HFFc6 (cell line): ENCODE measurements at regions not wholly inside any gene's neighbourhood (a gene's known extent, or its start where the extent isn't known, plus 50 kb on each side); places are given as distances from the start of the nearest gene placed in this dataset.

Experiments
- DNase-seq: peaks from one replicate; pipeline ENCODE4 v3.0.0-alpha.2; 2018
- H3K27ac Mint-ChIP-seq: 2 replicates; pipeline ENCODE4 v1.8.0; 2020; ENCODE audit warnings: mild to moderate bottlenecking, mixed read lengths
- H3K27me3 Mint-ChIP-seq: 2 replicates; pipeline ENCODE4 v1.8.0; 2021; ENCODE audit warnings: mild to moderate bottlenecking, moderate library complexity, mixed read lengths; ENCODE audit not compliant: insufficient read depth
- H3K36me3 Mint-ChIP-seq: 2 replicates; pipeline ENCODE4 v1.8.0; 2021; ENCODE audit warnings: low read depth, mixed read lengths
- H3K4me1 Mint-ChIP-seq: 2 replicates; pipeline ENCODE4 v1.8.0; 2020; ENCODE audit warnings: low read depth, mixed read lengths
- H3K4me3 Mint-ChIP-seq: 2 replicates; pipeline ENCODE4 v1.8.0; 2020; ENCODE audit warnings: mild to moderate bottlenecking, moderate library complexity, mixed read lengths
- H3K9me3 Mint-ChIP-seq: 2 replicates; pipeline ENCODE4 v1.8.0; 2020; ENCODE audit warnings: mild to moderate bottlenecking, mixed read lengths
- CTCF ChIP-seq: fragments of 200-600 bp; sonication (generic); IDR thresholded peaks from 2 replicates; pipeline ENCODE4 v1.5.0; 2021; ENCODE audit warnings: antibody characterized with exemption, mild to moderate bottlenecking

DNA sequence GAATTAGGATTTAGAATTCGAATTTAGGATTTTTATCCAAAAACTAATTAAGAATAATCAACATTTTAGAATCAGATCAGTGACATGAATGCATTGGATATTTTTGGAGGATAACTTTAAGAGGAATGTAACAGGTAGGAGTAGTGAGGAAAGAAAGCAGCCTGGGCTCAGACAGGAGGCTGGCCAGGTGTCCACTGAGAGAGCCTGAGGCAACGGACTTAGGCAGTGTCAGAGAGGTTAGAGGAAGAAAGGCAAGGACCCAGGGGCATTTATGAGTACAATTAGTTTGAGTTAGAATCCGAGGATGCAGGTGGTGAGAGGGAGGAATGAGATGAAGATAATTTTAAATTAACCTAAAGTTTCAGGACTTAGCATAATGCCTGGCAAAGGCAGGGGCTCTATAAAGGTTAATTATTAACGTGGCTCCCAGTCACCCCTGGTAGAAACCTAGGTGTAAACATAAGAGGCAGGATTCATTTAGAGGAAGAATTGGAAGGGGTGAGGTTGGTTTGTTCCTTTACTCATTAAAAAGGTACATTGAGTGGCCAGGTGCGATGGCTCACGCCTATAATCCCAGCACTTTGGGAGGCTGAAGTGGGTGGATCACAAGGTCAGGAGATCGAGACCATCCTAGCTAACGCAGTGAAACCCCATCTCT is 507.1 kb downstream of the TMEM182 start:
- DNase-seq = no peak
- H3K4me1 Mint-ChIP-seq = no peaks in the 10 kb centered on the region
- peaks cover 9% of the 10 kb centered on the region for H3K36me3 Mint-ChIP-seq
- H3K9me3 Mint-ChIP-seq = peaks cover 61% of the 10 kb centered on the region
- no peak for TF ChIP-seq CTCF
- no peak overlapping the region for H3K4me3 Mint-ChIP-seq
- H3K27ac Mint-ChIP-seq = no peak overlapping the region
- no peaks in the 10 kb centered on the region for H3K27me3 Mint-ChIP-seq

DNA sequence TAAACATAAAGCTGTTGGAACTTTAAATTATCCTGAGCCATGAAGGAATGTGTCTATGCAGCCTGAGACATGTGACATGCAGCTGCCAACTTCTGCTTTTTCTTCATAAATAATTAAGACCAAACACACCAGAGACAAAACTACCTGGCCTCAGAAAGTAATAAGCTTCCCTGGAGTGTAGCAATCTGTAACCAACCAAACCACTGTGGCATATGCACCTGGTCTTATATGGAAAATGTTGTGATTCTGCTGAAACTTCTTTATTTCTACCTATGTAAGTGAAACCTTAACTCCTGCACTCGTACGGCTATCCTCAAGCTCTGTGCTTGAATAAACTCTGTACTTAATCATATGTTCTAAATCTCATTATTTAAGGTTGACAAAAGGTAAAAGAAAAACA is 515.0 kb downstream of the TMEM182 start:
- no peak overlapping the region for H3K4me3 Mint-ChIP-seq
- no peaks in the 10 kb centered on the region for H3K4me1 Mint-ChIP-seq
- no peak for DNase-seq
- H3K36me3 Mint-ChIP-seq = no peaks in the 10 kb centered on the region
- H3K9me3 Mint-ChIP-seq = peaks cover 31% of the 10 kb centered on the region
- no peak overlapping the region for H3K27ac Mint-ChIP-seq
- H3K27me3 Mint-ChIP-seq = no peaks in the 10 kb centered on the region
- TF ChIP-seq CTCF = no peak

GRCh38 chr2:103284750-103285149 is 522.9 kb downstream of the TMEM182 start:
- H3K27ac Mint-ChIP-seq = no peak overlapping the region
- no peaks in the 10 kb centered on the region for H3K36me3 Mint-ChIP-seq
- H3K4me1 Mint-ChIP-seq = no peaks in the 10 kb centered on the region
- H3K4me3 Mint-ChIP-seq = no peak overlapping the region
- no peaks in the 10 kb centered on the region for H3K27me3 Mint-ChIP-seq
- peaks cover 40% of the 10 kb centered on the region for H3K9me3 Mint-ChIP-seq
- TF ChIP-seq CTCF = no peak
- no peak for DNase-seq

GRCh38 chr2:103285354-103285753 is 523.5 kb downstream of the TMEM182 start:
- no peaks in the 10 kb centered on the region for H3K27me3 Mint-ChIP-seq

GRCh38 chr2:103287746-103288145 is 525.9 kb downstream of the TMEM182 start:
- Mint-ChIP-seq H3K36me3 (no peaks in the 10 kb centered on the region), H3K9me3 (peaks cover 47% of the 10 kb centered on the region), H3K27me3 (no peaks in the 10 kb centered on the region), H3K4me1 (no peaks in the 10 kb centered on the region), H3K4me3 (no peak overlapping the region), H3K27ac (no peak overlapping the region)
- TF ChIP-seq CTCF = no peak
- no peak for DNase-seq

More at GRCh38 chr2:103285354-103285753, 523.5 kb downstream of the TMEM182 start:
- TF ChIP-seq CTCF = no peak
- no peaks in the 10 kb centered on the region for H3K36me3 Mint-ChIP-seq
- H3K4me3 Mint-ChIP-seq = no peak overlapping the region
- peaks cover 40% of the 10 kb centered on the region for H3K9me3 Mint-ChIP-seq
- no peak overlapping the region for H3K27ac Mint-ChIP-seq
- DNase-seq = no peak
- no peaks in the 10 kb centered on the region for H3K4me1 Mint-ChIP-seq
